Astrocyte (in vitro differentiated cells and primary cell): ENCODE measurements at regions not wholly inside any gene's neighbourhood (a gene's known extent, or its start where the extent isn't known, plus 50 kb on each side); places are given as distances from the start of the nearest gene placed in this dataset.

Source experiments
- EZH2 ChIP-seq: IDR thresholded peaks from 2 replicates; pipeline ENCODE4 v1.6.1; 2012; ENCODE audit warnings: mild to moderate bottlenecking, low read length, inconsistent platforms; ENCODE audit not compliant: insufficient read depth
- TF ChIP-seq, protein P1 (sequence below): IDR thresholded peaks from 2 replicates; pipeline ENCODE4 v1.5.1; 2011; ENCODE audit warnings: low read depth, mild to moderate bottlenecking, inconsistent platforms, low read length, moderate library complexity; ENCODE audit not compliant: insufficient read depth

DNA sequence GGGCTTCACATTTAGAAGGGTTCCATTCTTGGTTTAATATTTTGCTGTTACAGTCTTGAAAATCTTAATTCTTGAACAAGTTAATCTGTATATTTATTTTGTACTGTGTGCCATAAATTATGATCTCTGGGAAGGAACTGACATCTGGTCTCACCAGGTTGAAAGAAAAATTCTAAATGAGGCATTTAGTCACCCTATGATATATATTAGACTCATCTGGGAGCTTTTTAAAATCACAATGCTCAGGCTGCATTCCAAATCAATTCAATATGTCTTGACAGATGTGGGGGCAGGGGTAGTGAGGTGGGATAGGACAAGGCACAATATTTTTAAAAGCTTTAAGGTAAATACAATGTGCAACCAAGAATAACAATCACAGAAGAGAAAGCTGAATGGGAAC is 569.2 kb downstream of the PRR16 start:
- TF ChIP-seq, protein P1, sequence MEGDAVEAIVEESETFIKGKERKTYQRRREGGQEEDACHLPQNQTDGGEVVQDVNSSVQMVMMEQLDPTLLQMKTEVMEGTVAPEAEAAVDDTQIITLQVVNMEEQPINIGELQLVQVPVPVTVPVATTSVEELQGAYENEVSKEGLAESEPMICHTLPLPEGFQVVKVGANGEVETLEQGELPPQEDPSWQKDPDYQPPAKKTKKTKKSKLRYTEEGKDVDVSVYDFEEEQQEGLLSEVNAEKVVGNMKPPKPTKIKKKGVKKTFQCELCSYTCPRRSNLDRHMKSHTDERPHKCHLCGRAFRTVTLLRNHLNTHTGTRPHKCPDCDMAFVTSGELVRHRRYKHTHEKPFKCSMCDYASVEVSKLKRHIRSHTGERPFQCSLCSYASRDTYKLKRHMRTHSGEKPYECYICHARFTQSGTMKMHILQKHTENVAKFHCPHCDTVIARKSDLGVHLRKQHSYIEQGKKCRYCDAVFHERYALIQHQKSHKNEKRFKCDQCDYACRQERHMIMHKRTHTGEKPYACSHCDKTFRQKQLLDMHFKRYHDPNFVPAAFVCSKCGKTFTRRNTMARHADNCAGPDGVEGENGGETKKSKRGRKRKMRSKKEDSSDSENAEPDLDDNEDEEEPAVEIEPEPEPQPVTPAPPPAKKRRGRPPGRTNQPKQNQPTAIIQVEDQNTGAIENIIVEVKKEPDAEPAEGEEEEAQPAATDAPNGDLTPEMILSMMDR, result no peak
- TF ChIP-seq EZH2, result no peak
